GM23338 (cell line): ENCODE measurements at regions not wholly inside any gene's neighbourhood (a gene's known extent, or its start where the extent isn't known, plus 50 kb on each side); places are given as distances from the start of the nearest gene placed in this dataset.

Source experiments
- ATAC-seq: fragments of 200-7000 bp; cut with Tn5 transposase; 3 replicates; pipeline ENCODE4 v1.9.1; 2020
- DNase-seq: peaks from one replicate; pipeline ENCODE4 v3.0.0-alpha.2; 2015; ENCODE audit warnings: low spot score
- H2AFZ ChIP-seq: fragments of 200-600 bp; sonication (generic); 2 replicates; pipeline ENCODE4 v1.8.0; 2016; ENCODE audit warnings: antibody characterized with exemption, mild to moderate bottlenecking, moderate library complexity
- H3F3A ChIP-seq: fragments of 200-600 bp; sonication (generic); replicated peaks from 2 replicates; pipeline ENCODE4 v1.8.0; 2017; ENCODE audit warnings: antibody characterized with exemption, mixed run types, low read depth
- H3K27ac ChIP-seq: fragments of 200-600 bp; sonication (generic); 2 replicates; pipeline ENCODE4 v1.6.1; 2016; ENCODE audit warnings: low read depth
- H3K27me3 ChIP-seq: fragments of 200-600 bp; sonication (generic); 2 replicates; pipeline ENCODE4 v1.8.0; 2016; ENCODE audit warnings: mild to moderate bottlenecking, mixed run types, moderate library complexity; ENCODE audit not compliant: insufficient read depth
- H3K36me3 ChIP-seq: fragments of 200-600 bp; sonication (generic); 2 replicates; pipeline ENCODE4 v1.8.0; 2016; ENCODE audit warnings: mild to moderate bottlenecking; ENCODE audit not compliant: insufficient read depth
- H3K4me1 ChIP-seq: fragments of 200-600 bp; sonication (generic); 2 replicates; pipeline ENCODE4 v1.8.0; 2016; ENCODE audit warnings: mild to moderate bottlenecking, moderate library complexity; ENCODE audit not compliant: insufficient read depth
- H3K4me2 ChIP-seq: fragments of 200-600 bp; sonication (generic); 2 replicates; pipeline ENCODE4 v1.7.1; 2017; ENCODE audit warnings: mixed run types
- H3K4me3 ChIP-seq: fragments of 200-600 bp; sonication (generic); 2 replicates; pipeline ENCODE4 v1.6.1; 2016; ENCODE audit warnings: mixed run types
- H3K79me2 ChIP-seq: fragments of 200-600 bp; sonication (generic); replicated peaks from 2 replicates; pipeline ENCODE4 v1.8.0; 2017; ENCODE audit warnings: mild to moderate bottlenecking; ENCODE audit not compliant: insufficient read depth
- H3K9me2 ChIP-seq: fragments of 200-600 bp; sonication (generic); 2 replicates; pipeline ENCODE4 v1.8.0; 2017; ENCODE audit not compliant: insufficient read depth
- H4K20me1 ChIP-seq: fragments of 200-600 bp; sonication (generic); replicated peaks from 2 replicates; pipeline ENCODE4 v1.8.0; 2017; ENCODE audit warnings: mild to moderate bottlenecking; ENCODE audit not compliant: insufficient read depth
- H3K27ac Mint-ChIP-seq: 2 replicates; pipeline ENCODE4 v1.8.0; 2020; ENCODE audit warnings: inconsistent platforms, mild to moderate bottlenecking, moderate library complexity, mixed read lengths
- H3K27me3 Mint-ChIP-seq: 3 replicates; pipeline ENCODE4 v1.8.0; 2022; ENCODE audit warnings: low read depth, mild to moderate bottlenecking, moderate library complexity, mixed read lengths, inconsistent platforms; ENCODE audit not compliant: insufficient read depth, poor library complexity
- H3K36me3 Mint-ChIP-seq: 3 replicates; pipeline ENCODE4 v1.8.0; 2021; ENCODE audit warnings: low read depth, mild to moderate bottlenecking, inconsistent platforms, moderate library complexity, mixed read lengths
- H3K4me1 Mint-ChIP-seq: 3 replicates; pipeline ENCODE4 v1.8.0; 2020; ENCODE audit warnings: mild to moderate bottlenecking, inconsistent platforms, mixed read lengths
- H3K4me3 Mint-ChIP-seq: 3 replicates; pipeline ENCODE4 v1.8.0; 2021; ENCODE audit warnings: moderate library complexity, mild to moderate bottlenecking, inconsistent platforms, mixed read lengths
- H3K9me3 Mint-ChIP-seq: 3 replicates; pipeline ENCODE4 v1.8.0; 2020; ENCODE audit warnings: moderate library complexity, mild to moderate bottlenecking, inconsistent platforms, mixed read lengths
- CREB1 ChIP-seq: fragments of 250-450 bp; sonication (Bioruptor Pico); IDR thresholded peaks from 2 replicates; pipeline ENCODE4 v1.5.0; 2020; ENCODE audit warnings: low read depth, mild to moderate bottlenecking, moderate library complexity
- JUNB ChIP-seq: IDR thresholded peaks from one replicate; pipeline ENCODE4 v1.6.1; 2016; ENCODE audit warnings: antibody characterized with exemption; ENCODE audit not compliant: unreplicated experiment
- NANOG ChIP-seq: IDR thresholded peaks from 2 replicates; pipeline ENCODE4 v1.6.1; 2016; ENCODE audit warnings: antibody characterized with exemption, borderline replicate concordance
- POLR2AphosphoS5 ChIP-seq: IDR thresholded peaks from 2 replicates; pipeline ENCODE4 v1.6.1; 2016; ENCODE audit warnings: antibody characterized with exemption, low read depth
- TF ChIP-seq, protein P1 (sequence below): fragments of 250-450 bp; sonication (Bioruptor Pico); IDR thresholded peaks from 2 replicates; pipeline ENCODE4 v1.5.0; 2020; ENCODE audit warnings: mild to moderate bottlenecking, moderate library complexity

DNA sequence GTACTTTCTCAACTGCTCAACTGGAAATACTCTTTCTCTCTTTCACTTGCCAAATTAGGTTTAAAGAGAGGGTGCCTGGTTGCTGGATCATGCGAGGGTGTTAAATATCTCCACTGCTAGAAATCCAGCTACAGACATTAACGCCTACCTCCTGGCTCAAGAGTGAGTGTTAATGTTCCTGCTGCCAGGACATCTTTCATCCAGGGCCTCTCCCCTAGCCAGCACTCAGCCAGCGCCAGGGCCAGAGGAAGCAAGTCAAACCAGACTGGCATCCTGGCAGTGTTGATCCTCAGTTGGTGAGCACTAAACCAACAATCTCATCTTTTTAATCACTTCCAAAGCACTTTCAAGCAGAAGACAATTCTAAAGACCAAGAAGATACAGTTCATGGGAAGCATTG lies 92.9 kb upstream of the BARHL2 start (continued):
- TF ChIP-seq, protein P1, sequence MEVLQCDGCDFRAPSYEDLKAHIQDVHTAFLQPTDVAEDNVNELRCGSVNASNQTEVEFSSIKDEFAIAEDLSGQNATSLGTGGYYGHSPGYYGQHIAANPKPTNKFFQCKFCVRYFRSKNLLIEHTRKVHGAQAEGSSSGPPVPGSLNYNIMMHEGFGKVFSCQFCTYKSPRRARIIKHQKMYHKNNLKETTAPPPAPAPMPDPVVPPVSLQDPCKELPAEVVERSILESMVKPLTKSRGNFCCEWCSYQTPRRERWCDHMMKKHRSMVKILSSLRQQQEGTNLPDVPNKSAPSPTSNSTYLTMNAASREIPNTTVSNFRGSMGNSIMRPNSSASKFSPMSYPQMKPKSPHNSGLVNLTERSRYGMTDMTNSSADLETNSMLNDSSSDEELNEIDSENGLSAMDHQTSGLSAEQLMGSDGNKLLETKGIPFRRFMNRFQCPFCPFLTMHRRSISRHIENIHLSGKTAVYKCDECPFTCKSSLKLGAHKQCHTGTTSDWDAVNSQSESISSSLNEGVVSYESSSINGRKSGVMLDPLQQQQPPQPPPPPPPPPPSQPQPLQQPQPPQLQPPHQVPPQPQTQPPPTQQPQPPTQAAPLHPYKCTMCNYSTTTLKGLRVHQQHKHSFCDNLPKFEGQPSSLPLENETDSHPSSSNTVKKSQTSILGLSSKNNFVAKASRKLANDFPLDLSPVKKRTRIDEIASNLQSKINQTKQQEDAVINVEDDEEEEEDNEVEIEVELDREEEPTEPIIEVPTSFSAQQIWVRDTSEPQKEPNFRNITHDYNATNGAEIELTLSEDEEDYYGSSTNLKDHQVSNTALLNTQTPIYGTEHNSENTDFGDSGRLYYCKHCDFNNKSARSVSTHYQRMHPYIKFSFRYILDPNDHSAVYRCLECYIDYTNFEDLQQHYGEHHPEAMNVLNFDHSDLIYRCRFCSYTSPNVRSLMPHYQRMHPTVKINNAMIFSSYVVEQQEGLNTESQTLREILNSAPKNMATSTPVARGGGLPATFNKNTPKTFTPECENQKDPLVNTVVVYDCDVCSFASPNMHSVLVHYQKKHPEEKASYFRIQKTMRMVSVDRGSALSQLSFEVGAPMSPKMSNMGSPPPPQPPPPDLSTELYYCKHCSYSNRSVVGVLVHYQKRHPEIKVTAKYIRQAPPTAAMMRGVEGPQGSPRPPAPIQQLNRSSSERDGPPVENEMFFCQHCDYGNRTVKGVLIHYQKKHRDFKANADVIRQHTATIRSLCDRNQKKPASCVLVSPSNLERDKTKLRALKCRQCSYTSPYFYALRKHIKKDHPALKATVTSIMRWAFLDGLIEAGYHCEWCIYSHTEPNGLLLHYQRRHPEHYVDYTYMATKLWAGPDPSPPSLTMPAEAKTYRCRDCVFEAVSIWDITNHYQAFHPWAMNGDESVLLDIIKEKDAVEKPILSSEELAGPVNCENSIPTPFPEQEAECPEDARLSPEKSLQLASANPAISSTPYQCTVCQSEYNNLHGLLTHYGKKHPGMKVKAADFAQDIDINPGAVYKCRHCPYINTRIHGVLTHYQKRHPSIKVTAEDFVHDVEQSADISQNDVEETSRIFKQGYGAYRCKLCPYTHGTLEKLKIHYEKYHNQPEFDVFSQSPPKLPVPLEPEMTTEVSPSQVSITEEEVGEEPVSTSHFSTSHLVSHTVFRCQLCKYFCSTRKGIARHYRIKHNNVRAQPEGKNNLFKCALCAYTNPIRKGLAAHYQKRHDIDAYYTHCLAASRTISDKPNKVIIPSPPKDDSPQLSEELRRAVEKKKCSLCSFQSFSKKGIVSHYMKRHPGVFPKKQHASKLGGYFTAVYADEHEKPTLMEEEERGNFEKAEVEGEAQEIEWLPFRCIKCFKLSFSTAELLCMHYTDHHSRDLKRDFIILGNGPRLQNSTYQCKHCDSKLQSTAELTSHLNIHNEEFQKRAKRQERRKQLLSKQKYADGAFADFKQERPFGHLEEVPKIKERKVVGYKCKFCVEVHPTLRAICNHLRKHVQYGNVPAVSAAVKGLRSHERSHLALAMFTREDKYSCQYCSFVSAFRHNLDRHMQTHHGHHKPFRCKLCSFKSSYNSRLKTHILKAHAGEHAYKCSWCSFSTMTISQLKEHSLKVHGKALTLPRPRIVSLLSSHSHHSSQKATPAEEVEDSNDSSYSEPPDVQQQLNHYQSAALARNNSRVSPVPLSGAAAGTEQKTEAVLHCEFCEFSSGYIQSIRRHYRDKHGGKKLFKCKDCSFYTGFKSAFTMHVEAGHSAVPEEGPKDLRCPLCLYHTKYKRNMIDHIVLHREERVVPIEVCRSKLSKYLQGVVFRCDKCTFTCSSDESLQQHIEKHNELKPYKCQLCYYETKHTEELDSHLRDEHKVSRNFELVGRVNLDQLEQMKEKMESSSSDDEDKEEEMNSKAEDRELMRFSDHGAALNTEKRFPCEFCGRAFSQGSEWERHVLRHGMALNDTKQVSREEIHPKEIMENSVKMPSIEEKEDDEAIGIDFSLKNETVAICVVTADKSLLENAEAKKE (CRISPR knock-in tag) = no peak
- no peak for TF ChIP-seq JUNB
- no peak for TF ChIP-seq NANOG

DNA sequence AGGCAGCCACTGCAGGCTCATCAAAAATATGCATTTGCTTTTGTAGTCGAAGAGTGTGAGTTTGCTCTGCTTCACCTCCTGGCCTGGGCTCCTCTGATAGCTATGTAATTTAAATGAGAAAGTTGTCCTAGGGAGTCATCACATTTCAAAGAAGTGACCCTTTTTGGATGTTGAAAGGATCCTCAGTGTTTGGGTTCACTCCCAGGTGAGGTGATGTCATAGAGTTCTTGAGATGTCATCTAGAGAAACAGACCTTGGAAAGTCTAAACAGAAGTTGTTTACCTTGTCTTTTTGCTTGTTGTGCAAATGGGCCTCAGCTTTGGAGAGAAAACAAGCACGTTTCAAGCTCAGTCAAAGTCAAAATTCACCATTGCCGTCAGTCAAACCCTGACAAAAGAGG lies 92.0 kb upstream of the BARHL2 start:
- H3K4me1 Mint-ChIP-seq = peaks cover 19% of the 10 kb centered on the region
- Histone ChIP-seq H3K27me3 (peaks cover 70% of the 10 kb centered on the region), H3F3A (no peaks in the 10 kb centered on the region; the same call in 1 of the 2 replicates), H3K4me3 (no peak overlapping the region), H3K79me2 (no peaks in the 10 kb centered on the region), H3K4me1 (peaks cover 4% of the 10 kb centered on the region; the same call in 1 of the 2 replicates), H3K4me2 (0 out of 2 replicates have a peak overlapping the region, but pooled peaks have one; percentile 22), H2AFZ (no peak overlapping the region), H4K20me1 (no peaks in the 10 kb centered on the region; the same call in 1 of the 2 replicates), H3K36me3 (no peaks in the 10 kb centered on the region), H3K9me2 (no peaks in the 10 kb centered on the region), H3K27ac (no peak overlapping the region)
- peaks cover 61% of the 10 kb centered on the region for H3K27me3 Mint-ChIP-seq
- ATAC-seq (peak; percentile 94), DNase-seq (peak; percentile 84)
- H3K27ac Mint-ChIP-seq = no peak overlapping the region
- H3K9me3 Mint-ChIP-seq = no peaks in the 10 kb centered on the region
- no peaks in the 10 kb centered on the region for H3K36me3 Mint-ChIP-seq
- no peak overlapping the region for H3K4me3 Mint-ChIP-seq
- TF ChIP-seq CREB1 (CRISPR knock-in tag) (peak; percentile 78), POLR2AphosphoS5 (no peak), NANOG (peak; percentile 58; the same call in 1 of the 2 replicates)
